ENCODE measurements at regions not wholly inside any gene's neighbourhood (a gene's known extent, or its start where the extent isn't known, plus 50 kb on each side); places are given as distances from the start of the nearest gene placed in this dataset.
"Not testable (repeated sequence)": the region's sequence is repeated elsewhere in the genome, so short reads cannot be mapped to it uniquely, and the experiment has no call there.

GRCh38 chr17:72571813-72572396 is 451.1 kb downstream of the SOX9 start:
- no peak for DNase-seq (ENCODE audit: low read depth, low spot score)

- no peak for DNase-seq (ENCODE audit: low read depth, low spot score)
Observed at GRCh38 chr17:72572604-72573491, 452.0 kb downstream of the SOX9 start.

- not testable (repeated sequence) for DNase-seq (ENCODE audit: low read depth, low spot score)
Observed at GRCh38 chr17:72573492-72573801, 452.6 kb downstream of the SOX9 start.

GRCh38 chr17:72574675-72575510 is 454.1 kb downstream of the SOX9 start:
- no peak for DNase-seq (ENCODE audit: low read depth, low spot score)

GRCh38 chr17:72575542-72576233 is 454.9 kb downstream of the SOX9 start:
- DNase-seq (ENCODE audit: low read depth, low spot score), result no peak

- no peak for DNase-seq (ENCODE audit: low read depth, low spot score)
Observed at GRCh38 chr17:72576289-72576759, 455.5 kb downstream of the SOX9 start.

- no peak for DNase-seq (ENCODE audit: low read depth, low spot score)
Observed at GRCh38 chr17:72578817-72579470, 458.1 kb downstream of the SOX9 start.

GRCh38 chr17:72579990-72580320 is 459.1 kb downstream of the SOX9 start:
- DNase-seq (ENCODE audit: low read depth, low spot score), result no peak

GRCh38 chr17:72580321-72581127 is 459.7 kb downstream of the SOX9 start:
- DNase-seq (ENCODE audit: low read depth, low spot score), result no peak

- no peak for DNase-seq (ENCODE audit: low read depth, low spot score)
Observed at GRCh38 chr17:72587156-72587555, 466.3 kb downstream of the SOX9 start.

GRCh38 chr17:72587773-72588511 is 467.1 kb downstream of the SOX9 start:
- DNase-seq (ENCODE audit: low read depth, low spot score), result no peak

- no peak for DNase-seq (ENCODE audit: low read depth, low spot score)
Observed at GRCh38 chr17:72588561-72588960, 467.7 kb downstream of the SOX9 start.

GRCh38 chr17:72588961-72589360 is 468.1 kb downstream of the SOX9 start:
- no peak for DNase-seq (ENCODE audit: low read depth, low spot score)

GRCh38 chr17:72590382-72590781 is 469.6 kb downstream of the SOX9 start:
- no peak for DNase-seq (ENCODE audit: low read depth, low spot score)

GRCh38 chr17:72590882-72591281 is 470.1 kb downstream of the SOX9 start:
- no peak for DNase-seq (ENCODE audit: low read depth, low spot score)

GRCh38 chr17:72591289-72592241 is 470.7 kb downstream of the SOX9 start:
- DNase-seq (ENCODE audit: low read depth, low spot score), result no peak

- DNase-seq (ENCODE audit: low read depth, low spot score), result no peak
Observed at GRCh38 chr17:72592242-72592966, 471.6 kb downstream of the SOX9 start.

GRCh38 chr17:72592967-72593325 is 472.1 kb downstream of the SOX9 start:
- no peak for DNase-seq (ENCODE audit: low read depth, low spot score)

Data from pulmonary artery endothelial cell (primary cell).